Activated naive CD8-positive, alpha-beta T cell (primary cell): ENCODE measurements at regions not wholly inside any gene's neighbourhood (a gene's known extent, or its start where the extent isn't known, plus 50 kb on each side); places are given as distances from the start of the nearest gene placed in this dataset.

Experiments
- H3K27ac Mint-ChIP-seq: one replicate; pipeline ENCODE4 v1.8.0; 2021; ENCODE audit warnings: mixed read lengths
- H3K27me3 Mint-ChIP-seq: one replicate; pipeline ENCODE4 v1.8.0; 2021; ENCODE audit warnings: mixed read lengths
- H3K36me3 Mint-ChIP-seq: one replicate; pipeline ENCODE4 v1.8.0; 2021; ENCODE audit warnings: mixed read lengths
- H3K4me1 Mint-ChIP-seq: one replicate; pipeline ENCODE4 v1.8.0; 2021; ENCODE audit warnings: low read depth, mixed read lengths
- H3K4me3 Mint-ChIP-seq: one replicate; pipeline ENCODE4 v1.8.0; 2021; ENCODE audit warnings: mild to moderate bottlenecking, mixed read lengths
- H3K9me3 Mint-ChIP-seq: one replicate; pipeline ENCODE4 v1.8.0; 2021; ENCODE audit warnings: low read depth, mixed read lengths

GRCh38 chr14:104467641-104468040 is 111.9 kb upstream of the C14orf180 start:
- Mint-ChIP-seq H3K27ac (no peak overlapping the region), H3K4me1 (peaks cover 4% of the 10 kb centered on the region), H3K9me3 (no peaks in the 10 kb centered on the region), H3K4me3 (no peak overlapping the region), H3K36me3 (no peaks in the 10 kb centered on the region), H3K27me3 (peaks cover 15% of the 10 kb centered on the region)

DNA sequence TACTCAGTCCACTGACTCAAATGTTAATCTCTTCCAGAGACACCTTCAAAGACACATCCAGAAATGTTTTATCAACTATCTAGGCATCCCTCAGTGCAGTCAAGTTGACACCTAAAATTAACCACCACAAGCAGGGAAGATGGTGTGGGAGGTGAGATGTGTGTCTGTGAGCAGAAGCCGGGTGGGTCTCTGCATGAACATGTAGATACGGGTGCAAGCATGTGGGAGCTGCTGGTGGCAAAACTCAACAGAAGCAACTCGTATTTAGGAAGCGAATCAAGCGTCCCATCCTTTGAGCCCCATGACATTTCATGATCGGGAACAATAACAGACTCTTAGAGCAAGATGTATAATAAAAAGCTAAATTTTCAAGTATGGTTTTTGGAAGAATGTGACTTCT is 110.0 kb upstream of the C14orf180 start:
- Mint-ChIP-seq H3K4me1 (no peaks in the 10 kb centered on the region), H3K27me3 (peaks cover 5% of the 10 kb centered on the region), H3K9me3 (no peaks in the 10 kb centered on the region), H3K27ac (no peak overlapping the region), H3K36me3 (no peaks in the 10 kb centered on the region), H3K4me3 (no peak overlapping the region)

DNA sequence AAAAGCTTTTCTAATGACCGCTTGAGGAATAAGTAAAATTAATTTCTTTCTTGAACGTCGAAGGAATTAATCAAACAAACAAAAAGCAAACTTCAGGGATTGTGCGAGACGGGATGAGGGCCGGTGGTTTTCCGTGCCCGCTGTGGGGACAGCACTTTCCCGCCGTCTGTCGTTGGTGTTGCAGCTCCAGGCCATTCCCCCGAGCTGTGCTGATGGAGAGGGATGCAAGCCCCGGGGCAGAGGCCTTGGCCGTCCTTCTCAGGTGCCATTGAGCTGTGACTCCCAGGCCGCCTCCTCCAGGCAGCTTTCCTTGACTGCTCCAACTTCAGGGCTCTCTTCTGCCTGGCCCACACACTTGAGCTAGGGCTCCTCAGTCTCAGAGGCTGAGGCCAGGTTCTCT is 109.0 kb upstream of the C14orf180 start:
- Mint-ChIP-seq H3K4me3 (no peak overlapping the region), H3K27ac (no peak overlapping the region), H3K36me3 (no peaks in the 10 kb centered on the region), H3K27me3 (peaks cover 5% of the 10 kb centered on the region), H3K9me3 (no peaks in the 10 kb centered on the region), H3K4me1 (no peaks in the 10 kb centered on the region)

DNA sequence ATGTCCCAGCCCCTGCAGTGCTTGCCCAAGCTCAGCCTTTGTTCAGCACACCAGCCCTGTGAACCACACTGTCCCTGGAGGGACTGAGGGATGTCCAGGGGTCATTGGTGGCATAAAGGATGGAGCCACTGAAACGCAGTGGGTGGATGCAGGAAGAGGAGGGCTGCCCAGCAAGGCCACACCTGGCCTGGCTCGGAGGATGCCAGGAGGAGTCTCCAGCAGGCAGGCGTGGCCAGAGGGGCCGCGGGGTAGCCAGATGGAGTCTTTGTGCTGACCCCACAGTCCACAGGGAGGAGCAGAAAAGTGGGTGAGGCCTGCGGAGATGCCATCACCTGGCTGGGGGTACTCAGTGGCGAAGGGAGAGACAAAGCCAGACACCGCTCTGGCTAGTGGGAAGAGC is 108.5 kb upstream of the C14orf180 start:
- Mint-ChIP-seq H3K27me3 (peaks cover 5% of the 10 kb centered on the region), H3K36me3 (no peaks in the 10 kb centered on the region), H3K27ac (no peak overlapping the region), H3K4me1 (no peaks in the 10 kb centered on the region), H3K4me3 (no peak overlapping the region), H3K9me3 (no peaks in the 10 kb centered on the region)

DNA sequence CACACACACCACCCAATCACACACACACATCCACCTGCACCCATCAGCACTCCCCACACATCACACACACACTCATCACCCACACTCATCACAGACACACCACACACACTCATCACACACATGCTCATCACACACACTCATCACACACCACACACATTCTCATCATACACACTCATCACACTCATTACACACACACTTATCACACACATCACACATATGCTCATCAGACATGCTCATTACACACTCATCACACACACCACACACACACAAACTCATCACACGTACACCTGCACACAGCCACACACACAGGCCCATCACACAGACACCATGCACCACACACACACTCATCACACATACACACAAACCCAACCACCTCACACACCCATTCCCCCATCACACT is 107.5 kb upstream of the C14orf180 start:
- Mint-ChIP-seq H3K4me1 (no peaks in the 10 kb centered on the region), H3K27ac (no peak overlapping the region), H3K4me3 (no peak overlapping the region), H3K9me3 (no peaks in the 10 kb centered on the region), H3K27me3 (peaks cover 5% of the 10 kb centered on the region), H3K36me3 (no peaks in the 10 kb centered on the region)

DNA sequence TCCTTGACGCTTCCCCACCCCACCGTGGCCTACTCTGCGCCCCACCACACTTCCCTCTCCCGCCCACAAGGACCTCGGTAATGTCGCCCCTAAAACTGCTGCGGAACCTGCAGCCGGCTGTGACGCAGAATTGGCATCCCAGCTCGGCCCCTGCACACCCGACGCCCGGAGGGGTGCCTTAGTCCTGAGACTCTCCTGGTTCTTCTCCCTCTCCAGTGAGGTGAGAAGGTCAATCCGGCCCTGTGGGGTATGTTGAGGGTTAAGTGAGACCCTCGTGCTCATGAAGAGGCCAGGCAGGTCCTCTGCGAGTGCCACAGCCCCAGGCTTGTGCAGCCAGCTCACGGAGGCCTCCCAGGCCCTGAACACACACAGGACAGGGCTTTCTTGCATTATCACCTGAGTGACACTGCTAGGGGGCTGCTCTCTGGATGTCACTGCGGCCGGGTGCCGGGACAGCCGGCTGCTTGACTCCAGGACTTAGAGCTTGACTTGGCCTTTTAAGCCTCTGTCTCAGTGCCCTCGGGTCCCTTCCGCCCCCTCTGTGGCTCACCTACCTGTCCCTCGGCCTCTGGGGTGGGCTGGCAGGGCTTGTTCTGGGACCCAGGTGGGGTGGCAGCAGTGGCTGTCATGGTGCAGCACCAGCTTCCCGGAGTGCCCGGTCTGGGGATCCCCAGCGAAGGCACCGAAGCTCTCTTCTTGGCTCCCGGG is 106.9 kb upstream of the C14orf180 start:
- no peaks in the 10 kb centered on the region for H3K4me1 Mint-ChIP-seq
- H3K9me3 Mint-ChIP-seq: no peaks in the 10 kb centered on the region
- H3K27me3 Mint-ChIP-seq: peaks cover 7% of the 10 kb centered on the region

DNA sequence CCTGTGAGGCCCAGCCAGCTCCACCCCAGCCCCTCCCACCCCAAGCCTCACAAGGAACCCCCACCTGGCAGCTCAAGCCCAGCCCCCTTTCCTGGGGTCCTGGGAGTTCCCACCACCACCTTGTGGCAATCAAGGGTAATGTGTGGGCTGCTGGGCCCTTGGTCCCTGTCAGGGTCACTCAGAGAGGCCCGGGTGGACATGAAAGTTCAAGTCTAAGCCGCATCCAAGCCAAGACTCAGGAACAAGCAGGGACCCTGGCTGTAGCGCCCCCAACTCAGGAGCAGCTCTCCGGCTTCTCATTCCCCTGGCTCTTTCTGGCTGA is 106.4 kb upstream of the C14orf180 start:
- no peaks in the 10 kb centered on the region for H3K4me1 Mint-ChIP-seq
- H3K4me3 Mint-ChIP-seq: no peak overlapping the region
- no peaks in the 10 kb centered on the region for H3K9me3 Mint-ChIP-seq
- no peaks in the 10 kb centered on the region for H3K36me3 Mint-ChIP-seq
- H3K27ac Mint-ChIP-seq: no peak overlapping the region
- peaks cover 8% of the 10 kb centered on the region for H3K27me3 Mint-ChIP-seq

More for the DNA sequence above, 106.9 kb upstream of the C14orf180 start:
- Mint-ChIP-seq H3K36me3 (no peaks in the 10 kb centered on the region), H3K4me3 (no peak overlapping the region), H3K27ac (no peak overlapping the region)

DNA sequence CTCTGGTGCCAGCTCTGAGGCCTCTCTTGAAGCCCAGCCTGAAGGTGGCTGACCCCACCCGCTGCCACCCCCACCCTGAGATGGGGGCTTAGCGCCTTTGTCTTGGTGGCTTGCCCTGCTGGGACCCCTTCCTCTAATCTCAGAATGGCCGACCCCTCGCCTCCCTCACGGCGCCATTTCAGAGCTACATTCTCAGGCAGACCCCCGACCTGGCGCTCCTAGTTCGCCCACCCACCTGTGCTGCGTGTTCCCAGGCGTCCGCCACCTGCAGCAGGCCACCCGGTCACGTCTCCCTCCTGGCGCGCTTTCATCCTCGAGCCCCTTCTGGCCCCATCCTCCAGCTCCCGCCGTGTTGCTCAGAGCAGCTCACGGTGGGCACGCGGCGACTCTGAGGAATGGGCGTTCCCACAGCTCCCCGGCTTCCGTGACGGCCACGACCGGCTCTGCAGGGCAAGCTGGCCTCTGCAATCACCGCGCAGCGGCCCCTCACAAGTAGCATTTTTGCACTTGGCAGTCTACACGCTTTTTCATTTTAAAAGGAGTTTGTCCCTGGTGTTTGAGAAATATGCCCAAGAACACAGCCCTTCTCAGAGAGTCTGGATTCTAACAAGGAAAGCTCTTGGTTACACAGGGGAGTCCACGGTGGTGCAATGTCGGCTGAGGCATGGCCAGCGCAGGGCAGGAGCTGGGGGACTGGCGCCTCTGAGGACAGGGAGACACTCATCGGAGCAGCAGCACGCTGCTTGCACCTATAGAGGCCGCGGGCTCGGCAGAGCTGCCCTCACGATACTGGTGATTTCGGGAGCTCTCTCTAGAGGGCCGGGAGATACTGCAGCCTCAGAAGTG is 105.7 kb upstream of the C14orf180 start:
- no peaks in the 10 kb centered on the region for H3K36me3 Mint-ChIP-seq
- no peak overlapping the region for H3K27ac Mint-ChIP-seq
- H3K9me3 Mint-ChIP-seq: no peaks in the 10 kb centered on the region
- H3K27me3 Mint-ChIP-seq: peaks cover 8% of the 10 kb centered on the region
- no peaks in the 10 kb centered on the region for H3K4me1 Mint-ChIP-seq
- no peak overlapping the region for H3K4me3 Mint-ChIP-seq

- Mint-ChIP-seq H3K27me3 (peaks cover 8% of the 10 kb centered on the region), H3K4me3 (no peak overlapping the region), H3K9me3 (no peaks in the 10 kb centered on the region), H3K4me1 (no peaks in the 10 kb centered on the region), H3K27ac (no peak overlapping the region), H3K36me3 (no peaks in the 10 kb centered on the region)
Observed at GRCh38 chr14:104474495-104475213, 104.9 kb upstream of the C14orf180 start.

DNA sequence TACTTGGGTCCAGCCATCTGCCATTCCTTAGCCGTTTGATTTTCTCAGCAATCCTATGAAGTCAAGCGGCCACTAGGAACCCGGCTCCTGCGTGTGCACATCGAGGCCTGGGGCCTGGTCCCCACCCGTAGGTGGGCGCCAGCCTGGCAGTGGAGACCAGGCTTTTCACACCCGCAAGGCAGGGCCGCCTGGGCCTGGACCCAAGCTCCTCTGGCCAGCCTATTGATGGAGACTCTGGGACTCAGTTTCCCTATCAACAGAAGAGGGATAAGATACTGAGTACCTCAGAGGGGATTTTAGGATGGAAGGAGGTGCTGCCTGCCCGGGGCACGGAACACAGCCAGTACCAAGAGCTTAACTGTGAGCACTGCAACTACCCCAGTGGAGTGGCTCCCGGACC is 104.3 kb upstream of the C14orf180 start:
- Mint-ChIP-seq H3K27me3 (peaks cover 8% of the 10 kb centered on the region), H3K36me3 (no peaks in the 10 kb centered on the region), H3K4me1 (no peaks in the 10 kb centered on the region), H3K4me3 (no peak overlapping the region), H3K9me3 (no peaks in the 10 kb centered on the region), H3K27ac (no peak overlapping the region)

DNA sequence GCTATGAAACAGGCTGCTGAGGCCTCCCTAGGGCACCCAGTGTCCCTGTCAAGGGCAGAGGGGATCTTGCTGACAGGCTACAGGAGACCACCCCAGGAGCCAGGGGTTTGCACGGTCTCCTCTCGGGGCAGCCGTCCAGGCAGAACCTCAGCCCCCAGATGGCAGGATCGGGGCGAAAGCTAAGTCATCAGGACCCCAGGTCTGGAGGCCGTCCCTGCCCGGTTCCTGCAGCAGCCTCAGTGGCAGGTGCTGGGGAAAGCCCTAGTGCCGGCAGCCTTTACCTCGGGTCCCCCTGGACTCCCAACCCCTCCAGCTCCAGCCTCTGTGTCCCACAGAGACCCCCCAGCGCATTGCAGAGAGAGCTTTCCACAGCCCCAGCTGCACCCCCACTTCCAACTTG is 103.8 kb upstream of the C14orf180 start:
- Mint-ChIP-seq H3K9me3 (no peaks in the 10 kb centered on the region), H3K27ac (no peak overlapping the region), H3K4me1 (no peaks in the 10 kb centered on the region), H3K4me3 (no peak overlapping the region), H3K27me3 (peaks cover 8% of the 10 kb centered on the region), H3K36me3 (no peaks in the 10 kb centered on the region)

DNA sequence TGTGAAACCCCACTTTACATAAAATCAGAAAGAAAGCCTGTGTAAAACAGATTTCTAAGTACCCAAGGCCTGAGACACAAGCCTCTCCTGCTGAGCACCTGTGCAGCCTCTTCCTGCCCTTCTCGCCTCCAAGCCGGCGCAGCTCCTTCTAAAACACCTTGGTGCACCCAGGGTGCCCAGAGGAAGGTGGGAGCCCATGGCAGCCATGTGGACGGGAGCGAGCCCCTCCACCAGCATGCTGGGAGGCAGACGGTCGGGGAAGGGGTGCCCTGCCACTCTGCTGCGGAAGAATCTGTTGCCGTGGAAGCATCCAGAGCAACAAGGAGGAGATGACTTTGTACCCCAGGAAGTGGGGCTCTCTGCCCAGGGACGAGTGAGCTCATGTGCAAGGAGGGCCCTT is 103.1 kb upstream of the C14orf180 start:
- H3K9me3 Mint-ChIP-seq: no peaks in the 10 kb centered on the region
- peaks cover 8% of the 10 kb centered on the region for H3K27me3 Mint-ChIP-seq
- no peak overlapping the region for H3K4me3 Mint-ChIP-seq
- H3K27ac Mint-ChIP-seq: no peak overlapping the region
- no peaks in the 10 kb centered on the region for H3K4me1 Mint-ChIP-seq
- H3K36me3 Mint-ChIP-seq: no peaks in the 10 kb centered on the region

GRCh38 chr14:104477117-104477623 is 102.4 kb upstream of the C14orf180 start:
- H3K4me3 Mint-ChIP-seq: no peak overlapping the region
- H3K4me1 Mint-ChIP-seq: no peaks in the 10 kb centered on the region
- H3K9me3 Mint-ChIP-seq: no peaks in the 10 kb centered on the region
- peaks cover 2% of the 10 kb centered on the region for H3K36me3 Mint-ChIP-seq
- H3K27ac Mint-ChIP-seq: no peak overlapping the region
- peaks cover 6% of the 10 kb centered on the region for H3K27me3 Mint-ChIP-seq

DNA sequence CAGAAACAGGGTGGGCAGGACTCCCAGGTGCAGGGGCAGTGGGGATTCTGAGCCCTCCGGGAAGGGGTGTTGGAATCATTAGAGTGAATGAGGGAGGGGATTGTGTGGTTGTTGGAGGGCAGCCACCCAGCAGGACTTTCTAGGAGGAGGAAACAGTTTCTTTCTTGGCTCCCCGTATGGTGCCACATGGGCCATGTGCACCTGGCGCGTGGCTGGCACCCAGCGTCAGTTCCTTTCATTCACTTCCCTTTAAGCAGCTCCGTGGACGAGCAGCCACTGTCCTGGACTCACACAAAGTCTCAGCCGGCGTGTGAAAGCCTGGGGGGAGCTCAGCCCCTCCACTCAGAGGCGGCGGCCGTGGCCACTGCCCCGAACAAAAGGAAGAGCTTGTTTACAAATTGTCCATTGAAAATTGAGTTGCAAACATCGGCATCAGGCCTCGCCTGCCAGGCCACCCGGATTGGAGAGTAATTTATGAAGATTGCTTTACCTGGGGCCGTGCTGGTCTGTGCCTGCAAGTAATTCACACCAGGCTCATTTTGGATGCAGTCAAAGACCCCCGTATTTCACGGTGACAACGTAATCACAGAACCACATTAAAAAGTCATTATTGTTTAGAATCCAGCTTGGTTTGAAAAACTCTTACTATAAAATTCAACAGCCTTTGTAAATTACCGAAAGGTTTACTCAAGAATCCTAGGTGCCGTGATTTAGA is 101.7 kb upstream of the C14orf180 start:
- no peak overlapping the region for H3K4me3 Mint-ChIP-seq

More for the DNA sequence above, 101.7 kb upstream of the C14orf180 start:
- peaks cover under 1% of the 10 kb centered on the region for H3K9me3 Mint-ChIP-seq
- H3K27me3 Mint-ChIP-seq: peaks cover 7% of the 10 kb centered on the region
- H3K36me3 Mint-ChIP-seq: peaks cover 2% of the 10 kb centered on the region
- no peaks in the 10 kb centered on the region for H3K4me1 Mint-ChIP-seq
- H3K27ac Mint-ChIP-seq: no peak overlapping the region
